ENCODE measurements at regions not wholly inside any gene's neighbourhood (a gene's known extent, or its start where the extent isn't known, plus 50 kb on each side); places are given as distances from the start of the nearest gene placed in this dataset.

DNA sequence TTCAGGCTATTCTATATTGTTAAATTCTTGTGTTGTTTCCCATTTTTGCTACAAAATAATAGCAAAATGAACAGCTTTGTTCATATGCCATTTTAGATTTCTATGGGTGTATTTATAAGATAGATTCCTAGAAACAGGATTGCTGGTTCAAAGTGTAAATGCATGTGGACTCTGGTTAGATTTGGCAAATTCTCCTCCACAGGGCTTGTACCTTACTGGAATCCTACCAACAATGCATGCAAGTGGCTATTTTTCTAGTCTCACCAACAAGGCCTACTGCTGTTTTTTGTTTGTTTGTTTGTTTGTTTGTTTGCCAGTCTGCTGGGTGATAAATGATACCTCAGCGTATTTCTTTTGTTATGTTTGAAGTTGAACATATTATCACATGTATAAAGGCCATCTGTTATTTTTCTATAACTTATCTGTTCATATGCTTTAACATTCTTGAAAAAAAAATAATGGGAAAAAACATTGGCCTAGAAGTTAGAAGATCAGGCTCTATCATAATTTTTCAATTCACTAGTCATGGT is 87.1 kb upstream of the AHR start:
- POLR2A ChIA-PET: no interaction called here
- Histone ChIP-seq H3K4me3 (ENCODE audit: low read depth, low read length) (no peak overlapping the region), H3K27me3 (replicated peaks; ENCODE audit: control insufficient read depth, insufficient read depth, low read length) (no peaks in the 10 kb centered on the region), H3K36me3 (ENCODE audit: control insufficient read depth, insufficient read depth, low read length) (no peaks in the 10 kb centered on the region), H3K4me1 (peaks cover 29% of the 10 kb centered on the region), H3K9me3 (peaks cover 5% of the 10 kb centered on the region; the same call in 1 of the 2 replicates)
- TF ChIP-seq, protein P1, sequence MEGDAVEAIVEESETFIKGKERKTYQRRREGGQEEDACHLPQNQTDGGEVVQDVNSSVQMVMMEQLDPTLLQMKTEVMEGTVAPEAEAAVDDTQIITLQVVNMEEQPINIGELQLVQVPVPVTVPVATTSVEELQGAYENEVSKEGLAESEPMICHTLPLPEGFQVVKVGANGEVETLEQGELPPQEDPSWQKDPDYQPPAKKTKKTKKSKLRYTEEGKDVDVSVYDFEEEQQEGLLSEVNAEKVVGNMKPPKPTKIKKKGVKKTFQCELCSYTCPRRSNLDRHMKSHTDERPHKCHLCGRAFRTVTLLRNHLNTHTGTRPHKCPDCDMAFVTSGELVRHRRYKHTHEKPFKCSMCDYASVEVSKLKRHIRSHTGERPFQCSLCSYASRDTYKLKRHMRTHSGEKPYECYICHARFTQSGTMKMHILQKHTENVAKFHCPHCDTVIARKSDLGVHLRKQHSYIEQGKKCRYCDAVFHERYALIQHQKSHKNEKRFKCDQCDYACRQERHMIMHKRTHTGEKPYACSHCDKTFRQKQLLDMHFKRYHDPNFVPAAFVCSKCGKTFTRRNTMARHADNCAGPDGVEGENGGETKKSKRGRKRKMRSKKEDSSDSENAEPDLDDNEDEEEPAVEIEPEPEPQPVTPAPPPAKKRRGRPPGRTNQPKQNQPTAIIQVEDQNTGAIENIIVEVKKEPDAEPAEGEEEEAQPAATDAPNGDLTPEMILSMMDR (IDR thresholded peaks at IDR 0.05; ENCODE audit: insufficient read depth in 1 of 2, low read depth in 1 of 2, low read length in 1 of 2, severe bottlenecking in 1 of 2, unreplicated experiment in 1 of 2): no peak
- BruUV-seq (replicated peaks): no TSS peak
- Mint-ChIP-seq H3K4me3 (ENCODE audit: unreplicated experiment) (no peak overlapping the region), H3K36me3 (ENCODE audit: insufficient read depth, unreplicated experiment) (no peaks in the 10 kb centered on the region), H3K27me3 (ENCODE audit: insufficient read depth, unreplicated experiment) (no peaks in the 10 kb centered on the region), H3K4me1 (ENCODE audit: low read depth, unreplicated experiment) (peaks cover 10% of the 10 kb centered on the region), H3K27ac (ENCODE audit: unreplicated experiment) (no peak overlapping the region), H3K9me3 (ENCODE audit: unreplicated experiment) (no peaks in the 10 kb centered on the region)
- CTCF ChIA-PET: no interaction called here
- intact Hi-C loops (cut with micrococcal nuclease; ENCODE audit: unreplicated experiment): no loop called here
- no peak for DNase-seq

DNA sequence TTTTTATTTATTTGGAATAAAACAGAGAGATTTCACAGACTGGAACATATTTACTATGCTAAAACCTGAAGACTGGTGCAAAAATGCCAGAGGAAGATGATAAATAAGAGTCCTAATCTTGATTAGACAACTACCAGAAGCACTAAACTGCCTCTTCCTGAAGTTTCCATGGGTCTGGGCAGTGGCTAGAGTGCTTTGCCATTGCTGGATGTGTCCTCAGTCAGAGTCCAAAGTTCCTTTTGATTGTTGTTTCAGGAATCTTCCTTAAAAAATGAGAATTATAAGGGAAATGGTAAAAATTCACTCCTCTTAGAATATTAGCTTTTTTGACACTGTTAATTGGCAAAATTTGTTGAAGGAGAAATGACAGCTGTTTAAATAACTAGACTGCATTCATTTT is 86.3 kb upstream of the AHR start:
- Mint-ChIP-seq H3K27me3 (ENCODE audit: insufficient read depth, unreplicated experiment) (no peaks in the 10 kb centered on the region), H3K36me3 (ENCODE audit: insufficient read depth, unreplicated experiment) (no peaks in the 10 kb centered on the region), H3K4me1 (ENCODE audit: low read depth, unreplicated experiment) (peaks cover 3% of the 10 kb centered on the region), H3K9me3 (ENCODE audit: unreplicated experiment) (no peaks in the 10 kb centered on the region), H3K4me3 (ENCODE audit: unreplicated experiment) (no peak overlapping the region), H3K27ac (ENCODE audit: unreplicated experiment) (no peak overlapping the region)
- ChIA-PET POLR2A (no interaction called here), CTCF (no interaction called here)
- Histone ChIP-seq H3K9me3 (peaks cover 5% of the 10 kb centered on the region; the same call in 1 of the 2 replicates), H3K27me3 (replicated peaks; ENCODE audit: control insufficient read depth, insufficient read depth, low read length) (no peaks in the 10 kb centered on the region), H3K4me1 (peaks cover 25% of the 10 kb centered on the region), H3K36me3 (ENCODE audit: control insufficient read depth, insufficient read depth, low read length) (no peaks in the 10 kb centered on the region), H3K4me3 (ENCODE audit: low read depth, low read length) (no peak overlapping the region)
- no TSS peak for BruUV-seq (replicated peaks)
- DNase-seq: no peak
- TF ChIP-seq, protein P1 (IDR thresholded peaks at IDR 0.05; ENCODE audit: insufficient read depth in 1 of 2, low read depth in 1 of 2, low read length in 1 of 2, severe bottlenecking in 1 of 2, unreplicated experiment in 1 of 2): no peak
- intact Hi-C loops (cut with micrococcal nuclease; ENCODE audit: unreplicated experiment): no loop called here

DNA sequence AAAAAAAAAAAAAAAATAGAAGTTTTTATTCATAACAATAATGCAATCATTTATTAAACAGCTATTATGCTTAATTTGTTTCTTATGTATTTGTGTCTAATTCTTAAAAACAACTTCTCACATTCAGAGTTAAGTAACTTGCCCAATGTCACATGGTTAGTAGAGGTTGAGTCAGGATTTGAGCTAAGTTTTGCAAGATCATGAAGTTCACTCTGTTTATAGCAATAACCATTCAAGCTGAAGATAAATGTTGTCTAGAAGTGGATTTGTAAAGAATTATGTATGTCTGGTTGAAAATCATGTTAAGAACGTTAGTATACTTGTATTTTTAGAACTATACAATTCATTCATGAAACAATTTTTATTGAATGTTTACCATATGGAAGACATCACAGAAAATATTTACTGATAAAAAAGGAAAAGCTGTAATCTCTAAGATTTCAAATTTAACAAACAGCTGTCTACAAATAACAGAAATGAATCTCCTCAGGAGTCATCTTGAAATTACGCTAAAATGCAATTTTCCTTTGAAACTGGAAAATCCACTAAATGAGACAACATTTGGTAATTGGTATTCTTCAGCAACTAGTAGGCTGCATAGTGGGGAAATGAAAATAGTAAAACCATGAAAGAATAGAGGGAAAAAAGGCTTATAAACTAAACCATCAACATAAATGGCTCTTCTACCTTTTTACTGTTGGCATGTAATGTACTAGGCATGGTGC is 70.5 kb upstream of the AHR start:
- intact Hi-C loops (cut with micrococcal nuclease; ENCODE audit: unreplicated experiment): no loop called here
- Histone ChIP-seq H3K9me3 (no peaks in the 10 kb centered on the region), H3K27me3 (replicated peaks; ENCODE audit: control insufficient read depth, insufficient read depth, low read length) (no peaks in the 10 kb centered on the region), H3K4me1 (peaks cover 4% of the 10 kb centered on the region; the same call in 1 of the 2 replicates), H3K36me3 (ENCODE audit: control insufficient read depth, insufficient read depth, low read length) (no peaks in the 10 kb centered on the region), H3K4me3 (ENCODE audit: low read depth, low read length) (no peak overlapping the region)
- TF ChIP-seq, protein P1 (IDR thresholded peaks at IDR 0.05; ENCODE audit: insufficient read depth in 1 of 2, low read depth in 1 of 2, low read length in 1 of 2, severe bottlenecking in 1 of 2, unreplicated experiment in 1 of 2): no peak
- no peak for DNase-seq
- no peaks in the 10 kb centered on the region for H3K27me3 Mint-ChIP-seq (ENCODE audit: insufficient read depth, unreplicated experiment)
- no peak overlapping the region for H3K4me3 Mint-ChIP-seq (ENCODE audit: unreplicated experiment)
- CTCF ChIA-PET: interaction anchor here (0.7 kb wide), 1 partner anchor 1063 kb away, joined by 3 read pairs; no protein-coding TSS in a partner anchor
- POLR2A ChIA-PET: no interaction called here
- H3K36me3 Mint-ChIP-seq (ENCODE audit: insufficient read depth, unreplicated experiment): no peaks in the 10 kb centered on the region
- no peaks in the 10 kb centered on the region for H3K4me1 Mint-ChIP-seq (ENCODE audit: low read depth, unreplicated experiment)
- BruUV-seq (replicated peaks): no TSS peak
- no peaks in the 10 kb centered on the region for H3K9me3 Mint-ChIP-seq (ENCODE audit: unreplicated experiment)
- H3K27ac Mint-ChIP-seq (ENCODE audit: unreplicated experiment): no peak overlapping the region
